OCI-LY7 (cell line): ENCODE measurements at regions not wholly inside any gene's neighbourhood (a gene's known extent, or its start where the extent isn't known, plus 50 kb on each side); places are given as distances from the start of the nearest gene placed in this dataset.

ENCODE experiments used
- BruUV-seq: library from RNA; stranded (reverse); fragments of 400-500 nt; replicated peaks from 2 replicates; lab custom pipeline; 2021; lab: Mats Ljungman, UMichigan
- CTCF ChIA-PET: fragments of 300-600 bp; sonication (Branson Sonifier 250); formaldehyde crosslinking; loops from one replicate; lab custom pipeline; 2022; ENCODE audit warnings: antibody characterized with exemption; ENCODE audit not compliant: unreplicated experiment; lab: Charles Lee
- POLR2A ChIA-PET: fragments of 300-600 bp; sonication (Branson Sonifier 250); formaldehyde crosslinking; loops from one replicate; lab custom pipeline; 2022; ENCODE audit warnings: antibody characterized with exemption; lab: Charles Lee
- DNase-seq: peaks from one replicate; pipeline ENCODE4 v3.0.0-alpha.2; 2015; ENCODE audit warnings: low spot score
- H2AFZ ChIP-seq: fragments of 200-600 bp; sonication (generic), shearing (Covaris generic); 2 replicates; pipeline ENCODE4 v1.6.1; 2014; ENCODE audit warnings: mild to moderate bottlenecking, antibody characterized with exemption, low read length, moderate library complexity
- H3K27ac ChIP-seq: fragments of 200-600 bp; sonication (generic); 2 replicates; pipeline ENCODE4 v1.5.1; 2014; ENCODE audit warnings: mixed run types, low read depth, mild to moderate bottlenecking, moderate library complexity, low read length, inconsistent platforms; ENCODE audit not compliant: poor library complexity, severe bottlenecking
- H3K36me3 ChIP-seq: fragments of 200-600 bp; sonication (generic); 2 replicates; pipeline ENCODE4 v1.6.1; 2014; ENCODE audit warnings: mild to moderate bottlenecking, antibody characterized with exemption, low read length, moderate library complexity, mixed read lengths; ENCODE audit not compliant: insufficient read depth
- H3K4me1 ChIP-seq: fragments of 200-600 bp; sonication (generic); 2 replicates; pipeline ENCODE4 v1.5.1; 2014; ENCODE audit warnings: mild to moderate bottlenecking, low read length; ENCODE audit not compliant: insufficient read depth, poor library complexity, severe bottlenecking
- H3K4me2 ChIP-seq: fragments of 200-600 bp; sonication (generic); 2 replicates; pipeline ENCODE4 v1.6.1; 2014; ENCODE audit warnings: mild to moderate bottlenecking, low read length
- H3K4me3 ChIP-seq: fragments of 200-600 bp; sonication (generic); 2 replicates; pipeline ENCODE4 v1.5.1; 2014; ENCODE audit warnings: mild to moderate bottlenecking, low read depth, low read length; ENCODE audit not compliant: poor library complexity, severe bottlenecking
- H3K79me2 ChIP-seq: fragments of 200-600 bp; sonication (generic); 2 replicates; pipeline ENCODE4 v1.6.1; 2016; ENCODE audit warnings: low read depth, mild to moderate bottlenecking, low read length, moderate library complexity, mixed read lengths; ENCODE audit not compliant: insufficient read depth
- H3K9me2 ChIP-seq: fragments of 200-600 bp; sonication (generic); 2 replicates; pipeline ENCODE4 v1.6.1; 2016; ENCODE audit warnings: mild to moderate bottlenecking, low read length, mixed read lengths; ENCODE audit not compliant: insufficient read depth
- H3K9me3 ChIP-seq: fragments of 200-600 bp; sonication (generic); 2 replicates; pipeline ENCODE4 v1.6.1; 2014; ENCODE audit warnings: mild to moderate bottlenecking, mixed run types, low read length, mixed read lengths
- H4K20me1 ChIP-seq: fragments of 200-600 bp; sonication (generic); 2 replicates; pipeline ENCODE4 v1.6.1; 2014; ENCODE audit warnings: mild to moderate bottlenecking, antibody characterized with exemption, low read length, moderate library complexity, mixed read lengths; ENCODE audit not compliant: insufficient read depth
- CTCF ChIP-seq: fragments of 200-600 bp; sonication (generic); conservative IDR thresholded peaks from 2 replicates; pipeline ENCODE4 v1.5.1; 2014; ENCODE audit warnings: mild to moderate bottlenecking, antibody characterized with exemption, low read length, moderate library complexity, mixed read lengths
- EZH2phosphoT487 ChIP-seq: fragments of 200-600 bp; sonication (generic); IDR thresholded peaks from 2 replicates; pipeline ENCODE4 v1.6.1; 2018; ENCODE audit warnings: low read depth, borderline replicate concordance, mild to moderate bottlenecking, mixed run types, antibody characterized with exemption, low read length, moderate library complexity, mixed read lengths
- intact Hi-C: fragments of 100-400 bp; cut with micrococcal nuclease; formaldehyde crosslinking; loops from one replicate; pipeline ENCODE4 v1.10.0; 2022; ENCODE audit not compliant: unreplicated experiment

GRCh38 chr6:19525673-19526072 lies 311.5 kb upstream of the ID4 start:
- Histone ChIP-seq H3K9me2 (no peaks in the 10 kb centered on the region), H3K4me1 (peaks cover 13% of the 10 kb centered on the region), H3K79me2 (no peaks in the 10 kb centered on the region), H4K20me1 (no peaks in the 10 kb centered on the region), H3K9me3 (no peaks in the 10 kb centered on the region), H3K36me3 (no peaks in the 10 kb centered on the region), H2AFZ (no peak overlapping the region), H3K27ac (no peak overlapping the region), H3K4me2 (no peak overlapping the region), H3K4me3 (no peak overlapping the region)
- TF ChIP-seq CTCF, result no peak
- no peak for TF ChIP-seq EZH2phosphoT487
- POLR2A ChIA-PET, result no interaction called here
- no peak for DNase-seq
- CTCF ChIA-PET, result no interaction called here
- intact Hi-C loops, result no loop called here
- BruUV-seq, result no TSS peak

- ChIA-PET CTCF (no interaction called here), POLR2A (interaction anchor here (0.6 kb wide), 1 partner anchor 268 kb away, joined by 3 read pairs; no protein-coding TSS in a partner anchor)
- TF ChIP-seq EZH2phosphoT487, result no peak
- TF ChIP-seq CTCF, result no peak
- Histone ChIP-seq H3K9me2 (no peaks in the 10 kb centered on the region), H2AFZ (no peak overlapping the region), H4K20me1 (no peaks in the 10 kb centered on the region), H3K9me3 (no peaks in the 10 kb centered on the region), H3K4me3 (no peak overlapping the region), H3K79me2 (no peaks in the 10 kb centered on the region), H3K4me2 (no peak overlapping the region), H3K27ac (no peak overlapping the region), H3K36me3 (no peaks in the 10 kb centered on the region), H3K4me1 (no peaks in the 10 kb centered on the region)
- DNase-seq, result no peak
- no TSS peak for BruUV-seq
- intact Hi-C loops, result no loop called here
These were observed 307.0 kb upstream of the ID4 start for GRCh38 chr6:19530188-19530587.

GRCh38 chr6:19535351-19535750 lies 301.8 kb upstream of the ID4 start:
- H3K4me3 ChIP-seq, result no peak overlapping the region

More at GRCh38 chr6:19535351-19535750, 301.8 kb upstream of the ID4 start:
- no peak overlapping the region for H2AFZ ChIP-seq
- no peaks in the 10 kb centered on the region for H3K79me2 ChIP-seq
- ChIA-PET POLR2A (interaction anchor here (1.0 to 1.3 kb wide), 3 partner anchors 14 to 81 kb away, joined by 3 to 4 read pairs (median 3); no protein-coding TSS in a partner anchor), CTCF (no interaction called here)
- no TSS peak for BruUV-seq
- H3K9me3 ChIP-seq, result no peaks in the 10 kb centered on the region
- H3K9me2 ChIP-seq, result no peaks in the 10 kb centered on the region
- H3K4me1 ChIP-seq, result no peaks in the 10 kb centered on the region
- H3K4me2 ChIP-seq, result no peak overlapping the region
- no peak overlapping the region for H3K27ac ChIP-seq
- intact Hi-C loops, result no loop called here
- no peak for TF ChIP-seq CTCF
- TF ChIP-seq EZH2phosphoT487, result no peak
- H3K36me3 ChIP-seq, result no peaks in the 10 kb centered on the region
- H4K20me1 ChIP-seq, result no peaks in the 10 kb centered on the region
- no peak for DNase-seq
